ENCODE measurements at regions not wholly inside any gene's neighbourhood (a gene's known extent, or its start where the extent isn't known, plus 50 kb on each side); places are given as distances from the start of the nearest gene placed in this dataset.
"Not testable (repeated sequence)": the region's sequence is repeated elsewhere in the genome, so short reads cannot be mapped to it uniquely, and the experiment has no call there.

DNA sequence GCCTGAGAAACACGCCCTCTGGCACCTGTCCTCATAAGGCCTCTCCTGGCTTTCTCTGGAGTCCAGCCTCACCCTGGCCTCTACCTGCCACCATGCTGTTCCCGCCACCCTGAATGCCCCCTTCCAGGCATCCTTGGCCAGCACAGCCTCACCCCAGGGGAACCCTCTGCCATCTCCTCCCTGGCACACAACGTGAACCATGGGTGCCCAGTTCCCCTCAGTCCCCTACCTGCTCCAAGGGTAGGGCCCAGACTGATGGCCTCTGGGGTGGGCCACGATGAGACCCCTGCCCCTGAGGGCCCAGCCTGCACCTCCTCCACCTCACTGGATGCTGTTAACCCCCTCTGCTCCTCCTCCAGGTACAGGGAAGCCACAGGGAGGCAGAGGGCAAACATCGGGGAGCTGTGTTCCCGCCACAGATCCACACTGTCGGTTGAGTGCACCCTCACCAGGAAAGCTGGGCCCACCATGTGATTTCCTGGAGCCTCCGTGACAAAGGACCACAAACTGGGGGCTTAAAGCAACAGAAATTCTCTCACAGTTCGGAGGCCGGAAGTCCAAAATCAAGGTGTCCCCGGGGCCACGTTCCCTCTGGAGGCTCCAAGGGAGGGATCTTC lies 169.6 kb downstream of the BRD1 start:
- TF ChIP-seq, protein P1, sequence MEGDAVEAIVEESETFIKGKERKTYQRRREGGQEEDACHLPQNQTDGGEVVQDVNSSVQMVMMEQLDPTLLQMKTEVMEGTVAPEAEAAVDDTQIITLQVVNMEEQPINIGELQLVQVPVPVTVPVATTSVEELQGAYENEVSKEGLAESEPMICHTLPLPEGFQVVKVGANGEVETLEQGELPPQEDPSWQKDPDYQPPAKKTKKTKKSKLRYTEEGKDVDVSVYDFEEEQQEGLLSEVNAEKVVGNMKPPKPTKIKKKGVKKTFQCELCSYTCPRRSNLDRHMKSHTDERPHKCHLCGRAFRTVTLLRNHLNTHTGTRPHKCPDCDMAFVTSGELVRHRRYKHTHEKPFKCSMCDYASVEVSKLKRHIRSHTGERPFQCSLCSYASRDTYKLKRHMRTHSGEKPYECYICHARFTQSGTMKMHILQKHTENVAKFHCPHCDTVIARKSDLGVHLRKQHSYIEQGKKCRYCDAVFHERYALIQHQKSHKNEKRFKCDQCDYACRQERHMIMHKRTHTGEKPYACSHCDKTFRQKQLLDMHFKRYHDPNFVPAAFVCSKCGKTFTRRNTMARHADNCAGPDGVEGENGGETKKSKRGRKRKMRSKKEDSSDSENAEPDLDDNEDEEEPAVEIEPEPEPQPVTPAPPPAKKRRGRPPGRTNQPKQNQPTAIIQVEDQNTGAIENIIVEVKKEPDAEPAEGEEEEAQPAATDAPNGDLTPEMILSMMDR (IDR thresholded peaks at IDR 0.05; ENCODE audit: low read depth, low read length, missing control alignments), result no peak
- H3K4me3 ChIP-seq (ENCODE audit: low read depth, low read length), result no peak overlapping the region
- in situ Hi-C loops (cut with HindIII; ENCODE audit: low sequenced_read_pairs), result no loop called here
- no peak for DNase-seq (ENCODE audit: low read depth)

DNA sequence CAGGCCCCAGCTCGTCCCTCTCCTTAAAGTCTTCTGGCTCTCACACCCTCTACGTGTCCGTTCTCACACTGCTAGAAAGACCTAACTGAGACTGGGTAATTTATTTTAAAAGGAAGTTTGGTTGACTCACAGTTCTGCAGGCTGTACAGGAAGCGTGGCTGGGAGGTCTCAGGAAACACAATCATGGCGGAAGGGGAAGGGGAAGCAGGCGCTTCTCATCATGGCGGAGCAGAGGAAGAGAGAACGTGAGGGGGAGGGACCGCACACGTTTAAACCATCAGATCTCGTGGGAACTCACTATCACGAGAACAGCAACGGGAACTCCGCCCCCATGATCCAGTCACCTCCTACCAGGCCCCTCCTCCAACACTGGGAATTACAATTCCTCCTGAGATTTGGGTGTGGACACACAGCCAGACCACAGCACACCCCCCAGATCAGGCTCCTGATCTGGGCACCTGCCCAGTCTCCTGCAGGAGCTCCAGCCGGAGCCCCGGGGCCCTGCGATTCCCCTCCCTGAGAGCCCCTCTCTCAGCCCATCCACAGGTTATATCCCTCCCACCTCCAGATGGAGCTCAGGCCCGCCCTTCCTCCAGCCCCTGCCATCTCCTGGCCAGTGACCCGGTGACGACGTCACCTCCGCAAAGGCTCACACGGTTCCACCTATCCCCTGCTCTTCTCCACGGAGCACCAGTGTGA lies 170.2 kb downstream of the BRD1 start:
- in situ Hi-C loops (cut with HindIII; ENCODE audit: low sequenced_read_pairs), result no loop called here
- no peak for DNase-seq (ENCODE audit: low read depth)
- TF ChIP-seq, protein P1 (IDR thresholded peaks at IDR 0.05; ENCODE audit: low read depth, low read length, missing control alignments), result no peak
- H3K4me3 ChIP-seq (ENCODE audit: low read depth, low read length), result no peak overlapping the region

DNA sequence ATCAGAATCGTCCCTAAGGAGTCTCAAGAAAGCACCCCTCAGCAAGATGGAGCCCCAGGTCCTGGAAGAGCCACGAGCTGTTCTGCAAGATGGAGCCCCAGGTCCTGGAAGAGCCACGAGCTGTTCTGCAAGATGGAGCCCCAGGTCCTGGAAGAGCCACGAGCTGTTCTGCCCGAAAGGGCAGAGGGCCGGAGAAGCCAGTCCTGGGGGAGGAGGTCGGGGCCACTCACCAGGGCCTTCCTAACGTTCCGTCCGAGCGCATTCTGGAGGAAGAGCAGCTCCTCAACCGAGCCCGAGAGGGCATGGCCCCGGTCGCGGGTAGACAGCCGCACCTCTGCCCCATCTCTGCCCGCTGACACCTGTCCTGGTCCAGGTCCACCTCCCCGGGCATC lies 170.8 kb downstream of the BRD1 start:
- DNase-seq (ENCODE audit: low read depth); in situ Hi-C loops (cut with HindIII; ENCODE audit: low sequenced_read_pairs); H3K4me3 ChIP-seq (ENCODE audit: low read depth, low read length): not testable (repeated sequence)

DNA sequence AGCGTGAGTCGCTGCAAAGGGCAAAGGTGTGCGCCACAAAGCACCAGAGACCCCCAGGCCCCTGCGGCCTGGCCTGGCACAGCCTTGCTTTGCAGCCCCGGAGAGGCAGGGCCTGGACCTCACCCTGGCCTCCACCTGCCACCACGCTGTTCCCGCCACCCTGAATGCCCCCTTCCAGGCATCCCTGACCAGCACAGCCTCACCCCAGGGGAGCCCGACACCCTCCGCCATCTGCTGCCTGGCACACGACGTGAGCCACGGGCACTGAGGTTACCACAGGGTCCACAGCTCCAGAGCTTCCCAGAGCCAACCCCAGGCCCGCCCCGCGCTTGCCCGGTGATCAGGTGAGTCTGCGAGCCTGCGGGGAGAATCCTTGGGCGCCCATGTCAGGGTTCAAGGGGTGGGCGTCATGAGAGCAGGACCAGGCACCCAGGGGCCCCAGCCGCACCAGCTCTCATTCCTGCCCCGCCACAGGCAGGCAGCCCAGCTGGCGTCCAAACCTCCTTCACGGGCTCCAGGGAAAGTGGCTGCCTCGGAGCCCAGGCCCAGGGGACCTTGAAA lies 171.3 kb downstream of the BRD1 start:
- no peak for DNase-seq (ENCODE audit: low read depth)
- no peak overlapping the region for H3K4me3 ChIP-seq (ENCODE audit: low read depth, low read length)
- in situ Hi-C loops (cut with HindIII; ENCODE audit: low sequenced_read_pairs), result no loop called here
- TF ChIP-seq, protein P1 (IDR thresholded peaks at IDR 0.05; ENCODE audit: low read depth, low read length, missing control alignments), result no peak

DNA sequence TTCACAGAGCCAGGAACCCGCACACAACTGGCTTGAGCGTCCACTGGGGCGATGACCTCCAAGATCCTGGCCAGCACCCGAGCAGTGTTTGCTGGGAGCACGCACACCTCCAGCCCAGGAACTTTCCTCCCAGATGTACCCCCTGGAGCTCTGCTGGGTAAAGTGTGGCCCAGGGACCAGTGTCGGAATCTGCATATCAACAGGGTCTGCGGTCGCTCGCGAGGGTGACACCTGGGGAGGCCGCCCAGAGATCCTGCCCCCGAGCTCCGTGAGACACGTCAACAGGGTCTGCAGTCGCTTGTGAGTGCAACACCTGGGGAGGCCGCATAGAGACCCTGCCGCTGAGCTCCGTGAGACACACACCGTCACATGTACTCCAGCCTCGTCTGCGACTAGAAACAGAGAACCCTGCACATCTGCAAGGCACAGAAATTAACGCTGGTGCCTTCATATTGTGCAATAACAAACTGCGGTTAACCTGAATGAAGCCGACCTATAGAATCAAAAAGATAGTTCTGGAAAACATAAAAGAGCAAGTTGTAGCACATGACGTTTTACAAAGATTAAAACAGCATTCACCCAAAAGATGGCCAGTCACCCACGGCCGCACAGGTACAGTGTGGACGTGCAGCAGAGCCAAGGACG lies 172.4 kb downstream of the BRD1 start:
- in situ Hi-C loops (cut with HindIII; ENCODE audit: low sequenced_read_pairs), result no loop called here
- no peak overlapping the region for H3K4me3 ChIP-seq (ENCODE audit: low read depth, low read length)
- TF ChIP-seq, protein P1 (IDR thresholded peaks at IDR 0.05; ENCODE audit: low read depth, low read length, missing control alignments), result no peak
- no peak for DNase-seq (ENCODE audit: low read depth)

DNA sequence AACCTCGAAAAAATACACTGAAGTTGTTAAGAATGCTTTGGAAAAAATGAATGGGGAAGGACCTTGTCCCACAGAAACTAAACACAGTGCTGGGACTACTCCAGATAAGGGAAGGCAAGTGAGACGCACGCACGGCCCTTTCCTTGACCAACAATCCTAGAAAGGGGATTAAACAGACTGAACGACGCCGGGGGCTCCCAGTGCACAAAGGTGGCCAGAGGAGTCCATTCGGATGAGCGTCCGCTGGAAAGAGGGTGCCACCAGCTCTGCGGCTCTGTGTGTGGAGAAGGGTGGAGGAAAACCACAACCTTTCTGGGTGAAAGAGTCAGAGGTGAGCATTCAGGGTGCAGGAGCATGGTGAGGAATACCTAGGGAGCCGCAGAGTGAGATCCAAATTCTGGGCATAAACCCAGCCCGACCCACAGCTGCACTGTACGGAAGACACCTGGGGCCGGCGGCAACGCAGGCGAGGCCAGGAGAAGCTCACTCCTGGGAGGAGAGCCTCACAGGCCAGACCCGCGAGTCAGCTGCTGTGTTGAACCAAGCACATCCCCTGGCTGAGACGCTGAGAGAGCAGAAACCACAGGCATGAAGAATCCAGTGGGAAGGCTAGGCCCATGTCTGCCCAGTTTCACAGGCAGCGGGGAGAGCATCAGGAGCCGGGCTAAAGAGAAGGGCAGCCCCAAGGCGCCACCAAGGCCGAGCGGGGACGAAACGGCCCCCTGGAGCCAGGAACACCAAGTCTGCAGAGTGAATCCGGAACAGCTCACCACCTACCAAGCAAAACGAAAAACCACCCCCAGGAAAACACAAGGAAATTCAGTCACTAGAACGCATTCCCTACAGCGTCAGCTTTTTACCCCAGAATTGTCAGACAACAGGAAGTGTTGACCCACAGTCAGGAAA lies 177.1 kb downstream of the BRD1 start:
- no peak overlapping the region for H3K4me3 ChIP-seq (ENCODE audit: low read depth, low read length)
- in situ Hi-C loops (cut with HindIII; ENCODE audit: low sequenced_read_pairs), result no loop called here
- TF ChIP-seq, protein P1 (IDR thresholded peaks at IDR 0.05; ENCODE audit: low read depth, low read length, missing control alignments), result no peak
- DNase-seq (ENCODE audit: low read depth), result no peak
